Hepatic stellate cell (primary cell): ENCODE measurements at regions not wholly inside any gene's neighbourhood (a gene's known extent, or its start where the extent isn't known, plus 50 kb on each side); places are given as distances from the start of the nearest gene placed in this dataset.

Experiments used
- DNase-seq: peaks from one replicate; pipeline ENCODE4 v3.0.0; 2011; ENCODE audit warnings: low spot score

- no peak for DNase-seq
These were observed 353.0 kb downstream of the BTG1 start for GRCh38 chr12:91792597-91792996.

- no peak for DNase-seq
These were observed 359.0 kb downstream of the BTG1 start for GRCh38 chr12:91786499-91787272.

GRCh38 chr12:91785655-91786498, 359.8 kb downstream of the BTG1 start:
- no peak for DNase-seq

GRCh38 chr12:91781114-91781513, 364.5 kb downstream of the BTG1 start:
- no peak for DNase-seq

GRCh38 chr12:91778938-91779400, 366.7 kb downstream of the BTG1 start:
- peak; percentile 36 for DNase-seq

DNA sequence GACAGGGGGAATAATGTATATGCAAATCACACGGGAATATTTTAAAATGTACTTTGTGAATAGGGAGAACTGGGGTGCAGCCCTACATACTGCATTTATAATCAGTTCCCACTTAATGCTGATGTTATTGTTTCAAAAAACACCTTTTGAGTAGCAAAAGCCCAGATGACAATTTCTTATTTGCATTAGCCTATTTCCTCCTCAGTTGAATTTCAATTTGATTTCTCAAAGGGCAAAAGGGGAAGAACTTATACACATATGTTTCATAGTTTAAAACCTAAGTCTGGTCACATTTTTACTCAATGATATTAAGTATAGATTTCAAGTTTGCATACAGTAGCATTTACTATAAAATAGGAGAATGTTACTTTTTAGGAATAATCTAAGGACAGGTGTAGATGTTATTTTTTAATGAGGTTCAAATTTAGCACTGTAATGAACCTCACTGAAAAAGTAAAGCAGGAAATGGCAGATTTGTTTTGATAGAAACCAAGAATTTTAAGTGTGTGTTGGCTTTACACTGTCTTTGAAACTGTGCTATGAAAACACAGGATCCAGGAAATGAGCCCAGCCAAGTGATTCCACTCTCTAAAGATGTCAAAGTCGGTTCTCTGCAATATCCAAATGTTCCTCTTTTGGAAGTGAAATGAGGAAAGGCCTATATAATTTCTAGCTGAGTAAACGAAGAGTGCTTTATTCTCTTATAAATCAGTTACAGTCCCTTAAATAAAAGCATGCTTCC, 367.4 kb downstream of the BTG1 start:
- DNase-seq: no peak

DNA sequence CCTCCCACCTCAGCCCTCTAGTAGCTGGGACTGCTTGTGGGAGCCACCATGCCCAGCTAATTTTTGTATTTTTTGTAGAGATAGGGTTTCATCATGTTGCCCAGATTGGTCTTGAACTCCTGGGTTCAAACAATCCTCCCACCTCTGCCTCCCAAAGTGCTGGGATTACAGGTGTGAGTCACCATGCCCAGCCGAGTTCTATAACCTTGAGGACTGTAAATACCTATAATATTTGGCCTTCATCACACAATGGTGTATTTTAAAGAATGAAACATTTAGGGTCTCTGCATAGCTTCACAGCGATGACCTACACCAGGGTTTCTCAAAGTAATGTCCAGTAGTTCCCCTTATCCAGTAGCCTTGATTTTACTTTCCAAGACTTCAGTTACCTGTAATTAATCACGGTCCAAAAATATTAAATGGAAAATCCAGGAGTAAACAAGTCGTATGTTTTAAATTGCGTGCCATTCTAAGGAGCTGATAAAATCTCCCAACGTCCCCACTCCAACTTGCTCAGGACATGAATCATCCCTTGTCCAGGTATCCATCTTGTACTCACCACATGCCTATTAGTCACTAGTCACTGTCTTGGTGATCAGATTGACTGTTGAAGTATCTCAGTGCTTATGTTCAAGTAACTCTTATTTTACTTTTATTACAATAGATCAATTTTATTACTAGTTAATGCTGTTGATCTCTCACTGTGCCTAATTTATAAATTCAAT, 368.2 kb downstream of the BTG1 start:
- DNase-seq: no peak

DNA sequence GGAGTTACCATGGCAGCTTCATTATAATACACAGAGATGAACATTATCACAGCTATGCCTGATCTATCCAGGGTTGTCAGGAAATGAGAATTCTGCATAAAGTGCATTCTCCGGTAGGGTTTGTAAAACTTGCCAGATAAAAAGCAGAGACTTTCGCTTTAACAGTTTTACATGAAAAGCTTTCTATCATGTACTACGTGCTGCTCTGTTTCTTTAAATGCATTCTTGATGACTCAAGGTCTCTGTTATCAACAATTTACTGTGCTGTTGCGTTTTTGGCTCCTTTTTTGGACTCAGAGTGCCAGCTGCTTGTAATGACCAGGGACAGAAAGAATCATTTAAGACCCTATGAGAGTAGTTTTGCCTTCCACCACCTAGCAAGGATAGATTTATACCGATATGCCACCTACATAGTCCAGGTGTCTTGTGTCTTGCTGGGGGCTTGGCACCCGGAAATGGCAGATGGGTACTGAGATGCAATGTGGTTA, 371.2 kb downstream of the BTG1 start:
- peak; percentile 9 for DNase-seq

GRCh38 chr12:91773749-91774429, 371.8 kb downstream of the BTG1 start:
- DNase-seq: no peak

DNA sequence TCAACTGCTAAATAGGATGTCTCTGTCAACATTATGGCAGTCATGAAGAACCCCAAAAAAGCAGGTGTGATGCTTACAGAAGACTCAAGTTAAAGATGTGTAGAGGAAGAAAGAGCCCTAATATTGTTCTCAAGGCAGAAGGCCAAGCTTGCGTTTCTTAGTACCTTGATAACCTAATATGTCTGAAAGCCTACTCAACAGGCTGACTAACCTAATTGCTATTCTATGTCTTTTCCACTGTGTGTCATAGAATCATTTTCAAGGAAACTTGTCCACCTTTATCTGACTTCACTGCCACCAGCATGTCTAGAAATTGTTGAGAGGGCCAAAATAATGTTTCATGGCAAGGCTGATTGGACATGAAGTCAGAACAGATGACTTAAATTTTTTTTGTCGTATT, 373.2 kb downstream of the BTG1 start:
- DNase-seq: no peak

DNA sequence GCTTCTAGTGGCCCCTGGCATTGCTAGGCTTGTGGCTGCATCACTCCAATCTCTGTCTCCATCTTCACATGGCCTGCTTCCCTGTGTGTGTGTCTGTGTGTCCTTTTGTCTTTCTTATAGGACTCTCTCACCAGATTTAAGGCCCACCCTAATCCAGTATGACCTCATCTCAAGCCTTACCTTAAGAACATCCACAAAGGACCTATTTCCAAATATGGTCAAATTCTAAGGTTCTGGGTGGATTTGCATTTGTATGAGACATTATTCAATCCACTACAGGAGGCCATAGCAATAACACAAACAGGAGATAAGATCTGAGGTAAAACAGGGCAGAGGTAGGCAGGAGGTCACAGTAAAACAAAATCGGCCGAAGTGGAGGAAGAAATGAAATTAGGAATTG, 375.9 kb downstream of the BTG1 start:
- DNase-seq: no peak

DNA sequence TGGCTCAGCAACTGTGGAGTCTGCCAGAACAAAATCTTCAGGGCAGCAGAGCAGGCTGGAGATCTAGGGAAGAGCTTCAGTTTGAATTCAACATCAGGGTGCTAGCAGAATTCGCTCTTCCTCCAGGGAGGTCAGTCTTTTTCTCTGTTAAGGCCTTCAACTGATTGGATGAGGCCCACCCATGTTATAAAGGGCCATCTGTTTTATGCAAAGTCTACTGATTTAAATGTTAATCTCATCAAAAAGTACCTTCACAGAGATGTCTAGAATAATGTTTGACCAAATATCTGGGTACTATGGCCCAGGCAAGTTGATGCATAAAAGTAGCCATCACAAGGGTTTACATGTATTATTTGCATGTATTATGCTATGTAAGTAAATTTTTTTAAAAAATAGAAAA, 378.4 kb downstream of the BTG1 start:
- DNase-seq: no peak

- no peak for DNase-seq
These were observed 379.2 kb downstream of the BTG1 start for GRCh38 chr12:91766454-91766853.

DNA sequence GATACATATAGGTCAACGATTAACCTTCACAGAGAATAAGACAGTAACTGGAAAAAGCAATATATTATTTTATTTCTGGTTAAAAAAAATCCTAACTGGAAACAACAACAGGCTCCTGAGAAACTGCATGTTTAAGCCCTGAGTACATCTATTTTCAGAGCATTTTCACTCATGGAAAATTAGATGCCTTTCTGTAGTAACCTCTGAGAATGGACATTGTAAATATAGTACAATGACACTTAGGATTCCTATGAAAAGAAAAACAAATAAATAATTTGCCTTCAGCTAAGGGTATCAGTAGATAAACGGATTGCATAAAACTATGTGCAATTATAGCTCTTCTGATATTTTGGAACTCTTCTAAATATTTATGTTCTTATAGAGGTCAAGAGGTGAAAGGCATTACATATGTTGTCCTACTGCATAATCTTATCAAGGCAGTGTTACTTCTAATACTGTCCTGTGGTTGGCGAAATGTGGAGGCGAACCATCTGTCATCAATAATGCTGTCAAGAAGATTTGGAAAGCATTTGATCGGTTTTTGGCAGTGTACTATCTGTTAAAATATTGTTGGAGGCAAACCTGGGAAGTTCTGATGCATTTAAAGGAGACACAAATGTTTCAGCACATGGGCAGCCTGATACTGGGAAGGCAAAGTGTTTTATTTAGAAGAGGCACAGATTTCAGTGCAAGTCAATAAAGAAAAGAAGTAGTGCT, 381.8 kb downstream of the BTG1 start:
- no peak for DNase-seq

- DNase-seq: no peak
These were observed 392.0 kb downstream of the BTG1 start for GRCh38 chr12:91753649-91754048.

GRCh38 chr12:91746976-91747375, 398.7 kb downstream of the BTG1 start:
- no peak for DNase-seq

- DNase-seq: no peak
These were observed 401.0 kb downstream of the BTG1 start for GRCh38 chr12:91744597-91744996.

DNA sequence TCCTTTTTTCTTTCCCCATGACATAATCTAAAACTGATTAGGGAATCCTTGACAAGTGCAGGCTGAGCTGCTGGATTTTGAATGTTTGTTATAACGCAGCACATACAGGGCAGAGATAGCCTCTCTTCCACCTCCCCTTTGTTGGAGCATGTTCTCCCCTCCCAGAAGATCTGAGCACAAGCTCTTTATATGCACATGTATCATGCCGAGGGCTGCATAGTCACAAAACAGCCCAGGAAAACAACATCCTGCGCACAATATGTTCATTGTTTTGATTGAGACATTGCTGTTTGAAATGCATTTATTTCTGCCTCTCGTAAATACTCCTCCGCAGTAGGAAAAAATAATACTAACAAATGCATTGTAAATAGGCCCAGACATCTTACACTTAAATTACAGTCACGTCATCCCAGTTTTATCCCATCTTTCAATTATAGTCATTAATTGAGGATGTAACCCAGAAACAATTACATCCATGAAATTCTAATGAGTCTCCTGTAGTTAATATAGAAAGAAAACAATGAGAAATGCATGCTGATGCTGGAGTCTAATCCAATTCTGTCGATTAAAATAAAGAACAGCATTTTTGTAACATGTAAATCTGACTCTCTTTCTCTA, 401.8 kb downstream of the BTG1 start:
- DNase-seq: no peak

- DNase-seq: no peak
These were observed 402.4 kb downstream of the BTG1 start for GRCh38 chr12:91743280-91743679.

DNA sequence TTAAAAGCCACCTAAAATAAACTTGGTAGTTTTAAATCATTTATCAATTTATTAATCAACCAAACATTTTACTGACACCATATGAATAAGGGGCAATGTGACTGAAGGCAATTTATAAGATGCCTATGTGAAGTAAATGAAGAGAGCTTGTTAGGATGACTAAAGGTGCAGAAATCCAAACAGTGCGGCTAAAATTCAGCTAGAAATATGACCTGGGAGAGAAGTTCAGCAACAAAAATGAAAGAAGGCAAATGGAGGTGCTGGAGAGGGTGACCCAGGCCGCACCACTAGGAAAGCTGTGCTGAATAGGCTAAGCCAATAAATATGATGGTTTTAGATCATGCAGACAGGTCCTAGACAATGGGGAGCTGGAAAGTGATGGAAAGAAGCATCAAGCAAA, 403.7 kb downstream of the BTG1 start:
- DNase-seq: no peak
